H9 (cell line): ENCODE measurements at regions not wholly inside any gene's neighbourhood (a gene's known extent, or its start where the extent isn't known, plus 50 kb on each side); places are given as distances from the start of the nearest gene placed in this dataset.

Experiments used
- DNase-seq: peaks from one replicate; pipeline ENCODE4 v3.0.0-alpha.2; 2017
- H2AFZ ChIP-seq: one replicate; pipeline ENCODE4 v1.6.1; 2013; ENCODE audit warnings: mild to moderate bottlenecking, low read length, control low read depth, moderate library complexity
- H2AK5ac ChIP-seq: 2 replicates; pipeline ENCODE4 v1.6.1; 2013; ENCODE audit warnings: low read length, control low read depth, mixed read lengths; ENCODE audit not compliant: insufficient read length
- H2BK120ac ChIP-seq: one replicate; pipeline ENCODE4 v1.6.1; 2013; ENCODE audit warnings: low read depth, mild to moderate bottlenecking, low read length, control low read depth, inconsistent platforms; ENCODE audit not compliant: poor library complexity, severe bottlenecking
- H2BK12ac ChIP-seq: 2 replicates; pipeline ENCODE4 v1.6.1; 2013; ENCODE audit warnings: low read length, control low read depth, mixed read lengths, low read depth; ENCODE audit not compliant: insufficient read length
- H2BK15ac ChIP-seq: 2 replicates; pipeline ENCODE4 v1.6.1; 2013; ENCODE audit warnings: low read depth, low read length, control low read depth
- H2BK20ac ChIP-seq: one replicate; pipeline ENCODE4 v1.6.1; 2013; ENCODE audit warnings: low read depth, mild to moderate bottlenecking, low read length, control low read depth, inconsistent platforms; ENCODE audit not compliant: poor library complexity, severe bottlenecking
- H2BK5ac ChIP-seq: 2 replicates; pipeline ENCODE4 v1.6.1; 2013; ENCODE audit warnings: low read length, control low read depth, mixed read lengths; ENCODE audit not compliant: insufficient read length
- H3K14ac ChIP-seq: 2 replicates; pipeline ENCODE4 v1.6.1; 2013; ENCODE audit warnings: low read length, control low read depth; ENCODE audit not compliant: insufficient read depth
- H3K18ac ChIP-seq: 2 replicates; pipeline ENCODE4 v1.6.1; 2013; ENCODE audit warnings: low read depth, mild to moderate bottlenecking, mixed read lengths, low read length, control low read depth; ENCODE audit not compliant: insufficient read length
- H3K23ac ChIP-seq: 2 replicates; pipeline ENCODE4 v1.6.1; 2013; ENCODE audit warnings: low read length, control low read depth, mixed read lengths, low read depth; ENCODE audit not compliant: insufficient read length
- H3K23me2 ChIP-seq: 2 replicates; pipeline ENCODE4 v1.6.1; 2013; ENCODE audit warnings: low read depth, mild to moderate bottlenecking, mixed read lengths, low read length, control low read depth; ENCODE audit not compliant: insufficient read length, poor library complexity, severe bottlenecking
- H3K27ac ChIP-seq: 2 replicates; pipeline ENCODE4 v1.5.1; 2013; ENCODE audit warnings: low read length, control low read depth, mixed read lengths, low read depth; ENCODE audit not compliant: insufficient read length
- H3K27me3 ChIP-seq: 2 replicates; pipeline ENCODE4 v1.6.1; 2013; ENCODE audit warnings: low read length, control low read depth, inconsistent platforms; ENCODE audit not compliant: insufficient read depth
- H3K4ac ChIP-seq: 2 replicates; pipeline ENCODE4 v1.6.1; 2013; ENCODE audit warnings: low read depth, mild to moderate bottlenecking, control low read depth, inconsistent platforms, low read length, moderate library complexity
- H3K4me1 ChIP-seq: 2 replicates; pipeline ENCODE4 v1.6.1; 2013; ENCODE audit warnings: low read length, control low read depth, inconsistent platforms; ENCODE audit not compliant: insufficient read depth
- H3K4me2 ChIP-seq: 2 replicates; pipeline ENCODE4 v1.6.1; 2013; ENCODE audit warnings: low read length, control low read depth, mixed read lengths; ENCODE audit not compliant: insufficient read length, insufficient read depth
- H3K56ac ChIP-seq: 2 replicates; pipeline ENCODE4 v1.6.1; 2013; ENCODE audit warnings: low read depth, mild to moderate bottlenecking, mixed read lengths, low read length, control low read depth; ENCODE audit not compliant: insufficient read length
- H3K79me1 ChIP-seq: 2 replicates; pipeline ENCODE4 v1.6.1; 2013; ENCODE audit warnings: low read depth, mild to moderate bottlenecking, moderate library complexity, low read length, control low read depth, inconsistent platforms; ENCODE audit not compliant: insufficient read depth, poor library complexity, severe bottlenecking
- H3K79me2 ChIP-seq: 2 replicates; pipeline ENCODE4 v1.6.1; 2013; ENCODE audit warnings: low read length, control low read depth, inconsistent platforms; ENCODE audit not compliant: insufficient read depth
- H3K9ac ChIP-seq: 2 replicates; pipeline ENCODE4 v1.6.1; 2013; ENCODE audit warnings: low read length, control low read depth, mixed read lengths; ENCODE audit not compliant: insufficient read length; ENCODE audit errors: extremely low read depth
- H3K9me3 ChIP-seq: one replicate; pipeline ENCODE4 v1.6.1; 2013; ENCODE audit warnings: low read depth, low read length, inconsistent platforms; ENCODE audit not compliant: control insufficient read depth
- H3T11ph ChIP-seq: one replicate; pipeline ENCODE4 v1.6.1; 2013; ENCODE audit warnings: mild to moderate bottlenecking, low read length, control low read depth, inconsistent platforms
- H4K20me1 ChIP-seq: one replicate; pipeline ENCODE4 v1.6.1; 2013; ENCODE audit not compliant: control insufficient read depth, insufficient read length, insufficient read depth
- H4K5ac ChIP-seq: 2 replicates; pipeline ENCODE4 v1.6.1; 2013; ENCODE audit warnings: low read depth, mild to moderate bottlenecking, mixed read lengths, low read length, control low read depth; ENCODE audit not compliant: insufficient read length
- H4K8ac ChIP-seq: replicated peaks from 2 replicates; pipeline ENCODE4 v1.6.1; 2013; ENCODE audit warnings: low read length, control low read depth, mixed read lengths, low read depth; ENCODE audit not compliant: insufficient read length
- H4K91ac ChIP-seq: 2 replicates; pipeline ENCODE4 v1.6.1; 2013; ENCODE audit warnings: low read depth, mild to moderate bottlenecking, moderate library complexity, mixed read lengths, low read length, control low read depth; ENCODE audit not compliant: insufficient read length
- H3K27ac Mint-ChIP-seq, 3 experiments: 2 replicates in 2 of 3; 3 replicates in 1 of 3; pipeline ENCODE4 v1.8.0; 2020 to 2021; ENCODE audit warnings: mixed read lengths in 3 of 3, mild to moderate bottlenecking in 1 of 3, moderate library complexity in 1 of 3
- H3K27me3 Mint-ChIP-seq: 2 replicates; pipeline ENCODE4 v1.8.0; 2021; ENCODE audit warnings: low read depth, mild to moderate bottlenecking, moderate library complexity, mixed read lengths
- H3K36me3 Mint-ChIP-seq, 3 experiments: 2 replicates in 2 of 3; 3 replicates in 1 of 3; pipeline ENCODE4 v1.8.0; 2020 to 2021; ENCODE audit warnings: low read depth in 3 of 3, mixed read lengths in 3 of 3; ENCODE audit not compliant: insufficient read depth in 1 of 3
- H3K4me1 Mint-ChIP-seq, 2 experiments: 2 replicates each; pipeline ENCODE4 v1.8.0; 2020; ENCODE audit warnings: mixed read lengths in 2 of 2
- H3K4me3 Mint-ChIP-seq, 2 experiments: 2 replicates in 1 of 2; 3 replicates in 1 of 2; pipeline ENCODE4 v1.8.0; 2020 to 2021; ENCODE audit warnings: mild to moderate bottlenecking in 2 of 2, mixed read lengths in 2 of 2, moderate library complexity in 1 of 2
- H3K9me3 Mint-ChIP-seq, 2 experiments: 2 replicates in 1 of 2; 3 replicates in 1 of 2; pipeline ENCODE4 v1.8.0; 2020; ENCODE audit warnings: mild to moderate bottlenecking in 2 of 2, mixed read lengths in 2 of 2, moderate library complexity in 1 of 2
- CTCF ChIP-seq: fragments of 200-600 bp; sonication (generic); conservative IDR thresholded peaks from 3 replicates; pipeline ENCODE4 v1.8.0; 2021; ENCODE audit warnings: antibody characterized with exemption, mild to moderate bottlenecking
- WGBS: extraction: QIAGEN DNeasy Blood & Tissue Kit; methylation state at CpG from one replicate; pipeline ENCODE4 v1.1.7; 2013; ENCODE audit warnings: missing lambda C conversion rate, low lambda C conversion rate, mixed read lengths; ENCODE audit not compliant: insufficient read length; ENCODE audit errors: extremely low coverage; 5-methylcytosine and 5-hydroxymethylcytosine counted together

GRCh38 chr1:48123647-48124046 lies 98.9 kb upstream of the SLC5A9 start:
- H3K27me3 ChIP-seq, result no peaks in the 10 kb centered on the region
- no peak overlapping the region for H2BK120ac ChIP-seq
- Mint-ChIP-seq H3K4me1 (no peaks in the 10 kb centered on the region), H3K4me3 (no peak overlapping the region), H3K27ac (no peak overlapping the region), H3K27me3 (no peaks in the 10 kb centered on the region), H3K9me3 (no peaks in the 10 kb centered on the region), H3K36me3 (no peaks in the 10 kb centered on the region)
- no peak overlapping the region for H3K56ac ChIP-seq
- no peak overlapping the region for H3K23ac ChIP-seq
- H3K18ac ChIP-seq, result no peak overlapping the region
- DNase-seq, result no peak
- H3K9me3 ChIP-seq, result no peaks in the 10 kb centered on the region
- H4K20me1 ChIP-seq, result no peaks in the 10 kb centered on the region
- H4K91ac ChIP-seq, result no peak overlapping the region
- H2BK12ac ChIP-seq, result no peak overlapping the region
- H3K79me2 ChIP-seq, result no peaks in the 10 kb centered on the region
- no peak overlapping the region for H2BK20ac ChIP-seq
- H3K27ac ChIP-seq, result no peak overlapping the region
- no peaks in the 10 kb centered on the region for H3K4me1 ChIP-seq
- H3K4me2 ChIP-seq, result no peak overlapping the region
- no peak overlapping the region for H3K14ac ChIP-seq
- no peak overlapping the region for H3T11ph ChIP-seq
- no peaks in the 10 kb centered on the region for H3K23me2 ChIP-seq
- H2AK5ac ChIP-seq, result no peak overlapping the region
- no peak overlapping the region for H2BK15ac ChIP-seq
- H3K4ac ChIP-seq, result no peak overlapping the region
- H2AFZ ChIP-seq, result no peak overlapping the region
- no CpG with 5 or more reads among the region's 1 CpG for WGBS
- no peak overlapping the region for H4K8ac ChIP-seq
- H2BK5ac ChIP-seq, result no peak overlapping the region
- TF ChIP-seq CTCF, result peak; percentile 37; the same call in 1 of the 3 replicates
- H3K9ac ChIP-seq, result no peak overlapping the region
- H4K5ac ChIP-seq, result no peak overlapping the region
- H3K79me1 ChIP-seq, result no peaks in the 10 kb centered on the region
